Liver (tissue), 8 donors: ENCODE measurements at regions not wholly inside any gene's neighbourhood (a gene's known extent, or its start where the extent isn't known, plus 50 kb on each side); places are given as distances from the start of the nearest gene placed in this dataset.

Experiments
- DNase-seq: peaks from one replicate; pipeline ENCODE4 v3.0.0-alpha.2; 2017; ENCODE audit warnings: low spot score
- H3K27ac ChIP-seq, 2 donors: one replicate each; pipeline ENCODE4 v1.7.0; 2013; ENCODE audit warnings: inconsistent platforms in 2 of 2, low read length in 2 of 2, control low read depth in 1 of 2, low read depth in 1 of 2, mild to moderate bottlenecking in 1 of 2
- H3K27me3 ChIP-seq, 4 donors: one replicate each; pipeline versions ENCODE4 v1.6.1 to v1.7.0; 2013; ENCODE audit warnings: low read length in 3 of 4, inconsistent platforms in 1 of 4, mild to moderate bottlenecking in 1 of 4, moderate library complexity in 1 of 4; ENCODE audit not compliant: control insufficient read depth in 4 of 4, insufficient read depth in 4 of 4
- H3K36me3 ChIP-seq, 4 donors: one replicate each; pipeline versions ENCODE4 v1.6.1 to v1.7.0; 2013; ENCODE audit warnings: low read length in 3 of 4, mild to moderate bottlenecking in 3 of 4, low read depth in 1 of 4, moderate library complexity in 1 of 4; ENCODE audit not compliant: control insufficient read depth in 4 of 4, insufficient read depth in 3 of 4
- H3K4me1 ChIP-seq, 4 donors: one replicate each; pipeline versions ENCODE4 v1.6.1 to v1.7.0; 2013; ENCODE audit warnings: low read length in 3 of 4, mild to moderate bottlenecking in 3 of 4, moderate library complexity in 1 of 4; ENCODE audit not compliant: control insufficient read depth in 4 of 4, insufficient read depth in 4 of 4
- H3K4me3 ChIP-seq, 3 donors: one replicate each; pipeline versions ENCODE4 v1.6.1 to v1.7.0; 2013; ENCODE audit warnings: low read length in 3 of 3, control low read depth in 1 of 3, low read depth in 1 of 3, mild to moderate bottlenecking in 1 of 3
- H3K9ac ChIP-seq, 2 donors: one replicate each; pipeline ENCODE4 v1.7.0; 2013; ENCODE audit warnings: low read length in 2 of 2, mild to moderate bottlenecking in 2 of 2, moderate library complexity in 2 of 2, control low read depth in 1 of 2, low read depth in 1 of 2
- H3K9me3 ChIP-seq, 4 donors: one replicate each; pipeline versions ENCODE4 v1.6.1 to v1.7.0; 2013; ENCODE audit warnings: low read length in 3 of 4; ENCODE audit not compliant: control insufficient read depth in 4 of 4
- ATF3 ChIP-seq: IDR thresholded peaks from 2 replicates; pipeline ENCODE4 v1.6.1; 2016; ENCODE audit warnings: antibody characterized with exemption
- CTCF ChIP-seq: fragments of 150-350 bp; IDR thresholded peaks from 2 replicates; pipeline ENCODE4 v1.5.1; 2017; ENCODE audit warnings: improper control_type of control experiment, low read depth, low read length; ENCODE audit not compliant: missing input control
- EGR1 ChIP-seq, 2 donors: IDR thresholded peaks; 2 replicates each; pipeline ENCODE4 v1.6.1; 2016 to 2018; ENCODE audit warnings: antibody characterized with exemption in 2 of 2, low read depth in 2 of 2
- FOXA1 ChIP-seq: IDR thresholded peaks from 2 replicates; pipeline ENCODE4 v1.6.1; 2016; ENCODE audit warnings: antibody characterized with exemption
- FOXA2 ChIP-seq: IDR thresholded peaks from 2 replicates; pipeline ENCODE4 v1.6.1; 2016; ENCODE audit warnings: antibody characterized with exemption
- GABPA ChIP-seq, 2 donors: IDR thresholded peaks in 1 of 2; conservative IDR thresholded peaks in 1 of 2; 2 replicates each; pipeline ENCODE4 v1.6.1; 2016; ENCODE audit warnings: antibody characterized with exemption in 2 of 2, mild to moderate bottlenecking in 1 of 2, moderate library complexity in 1 of 2
- HNF4A ChIP-seq, 2 donors: conservative IDR thresholded peaks; 2 replicates each; pipeline ENCODE4 v1.6.1; 2016; ENCODE audit warnings: antibody characterized with exemption in 2 of 2, mild to moderate bottlenecking in 2 of 2
- HNF4G ChIP-seq: IDR thresholded peaks from 2 replicates; pipeline ENCODE4 v1.6.1; 2016; ENCODE audit warnings: antibody characterized with exemption
- JUND ChIP-seq, 2 donors: IDR thresholded peaks; 2 replicates each; pipeline ENCODE4 v1.6.1; 2016; ENCODE audit warnings: antibody characterized with exemption in 2 of 2
- MAX ChIP-seq: IDR thresholded peaks from 2 replicates; pipeline ENCODE4 v1.6.1; 2016; ENCODE audit warnings: antibody characterized with exemption
- NR2F2 ChIP-seq: IDR thresholded peaks from 2 replicates; pipeline ENCODE4 v1.6.1; 2016; ENCODE audit warnings: antibody characterized with exemption
- RAD21 ChIP-seq, 2 donors: IDR thresholded peaks; 2 replicates each; pipeline ENCODE4 v1.6.1; 2016; ENCODE audit warnings: antibody characterized with exemption in 2 of 2, mild to moderate bottlenecking in 2 of 2
- REST ChIP-seq: IDR thresholded peaks from 2 replicates; pipeline ENCODE4 v1.6.1; 2016; ENCODE audit warnings: antibody characterized with exemption, mild to moderate bottlenecking
- RXRA ChIP-seq, 2 donors: IDR thresholded peaks; 2 replicates each; pipeline ENCODE4 v1.6.1; 2017 to 2018; ENCODE audit warnings: antibody characterized with exemption in 2 of 2, mild to moderate bottlenecking in 1 of 2
- SP1 ChIP-seq: IDR thresholded peaks from 2 replicates; pipeline ENCODE4 v1.6.1; 2018; ENCODE audit warnings: antibody characterized with exemption, mild to moderate bottlenecking
- TAF1 ChIP-seq: conservative IDR thresholded peaks from 2 replicates; pipeline ENCODE4 v1.6.1; 2016; ENCODE audit warnings: antibody characterized with exemption, mild to moderate bottlenecking
- YY1 ChIP-seq: IDR thresholded peaks from 2 replicates; pipeline ENCODE4 v1.6.1; 2016; ENCODE audit warnings: antibody characterized with exemption, mild to moderate bottlenecking
- ZBTB33 ChIP-seq: IDR thresholded peaks from 2 replicates; pipeline ENCODE4 v1.6.1; 2016; ENCODE audit warnings: antibody characterized with exemption
- WGBS: extraction: QIAGEN DNeasy Blood & Tissue Kit; methylation state at CpG from one replicate; pipeline ENCODE4 v1.1.7; 2013; 5-methylcytosine and 5-hydroxymethylcytosine counted together
- donor health status: healthy.
- donor health status: healthy.
- donor health status: healthy.
- donor health status: healthy.
- donor health status: healthy.

GRCh38 chr11:104781037-104781436 lies 117.2 kb downstream of the CASP12 start:
- no peak for DNase-seq
- no peak overlapping the region for H3K4me3 ChIP-seq
- no peaks in the 10 kb centered on the region for H3K4me1 ChIP-seq
- WGBS, result 54% methylated on average over 1 of the region's 1 CpG
- H3K27me3 ChIP-seq, result no peaks in the 10 kb centered on the region
- no peak overlapping the region for H3K9ac ChIP-seq
- no peaks in the 10 kb centered on the region for H3K9me3 ChIP-seq
- H3K27ac ChIP-seq, result no peak overlapping the region
- no peaks in the 10 kb centered on the region for H3K36me3 ChIP-seq
- TF ChIP-seq ATF3 (no peak), RAD21 (IDR thresholded peaks at IDR 0.05) (no peak), FOXA2 (no peak), CTCF (no peak)

GRCh38 chr11:104776501-104777170 lies 121.6 kb downstream of the CASP12 start:
- Histone ChIP-seq H3K4me1 (no peaks in the 10 kb centered on the region), H3K27ac (no peak overlapping the region), H3K36me3 (no peaks in the 10 kb centered on the region), H3K9me3 (no peaks in the 10 kb centered on the region), H3K27me3 (no peaks in the 10 kb centered on the region), H3K4me3 (no peak overlapping the region), H3K9ac (no peak overlapping the region)
- no peak for DNase-seq
- 79% methylated on average over 3 of the region's 3 CpGs for WGBS
- no peak for TF ChIP-seq MAX
- no peak for TF ChIP-seq YY1
- TF ChIP-seq HNF4A (conservative IDR thresholded peaks at IDR 0.05), result no peak
- no peak for TF ChIP-seq FOXA1
- TF ChIP-seq HNF4G, result no peak
- no peak for TF ChIP-seq EGR1 (IDR thresholded peaks at IDR 0.05; ENCODE audit: low read depth in 2 of 2)
- TF ChIP-seq REST, result no peak
- no peak for TF ChIP-seq GABPA (IDR thresholded peaks at IDR 0.05 in 1 of 2, conservative IDR thresholded peaks at IDR 0.05 in 1 of 2)
- TF ChIP-seq TAF1, result no peak
- no peak for TF ChIP-seq CTCF
- TF ChIP-seq FOXA2, result no peak
- no peak for TF ChIP-seq SP1
- no peak for TF ChIP-seq ATF3
- TF ChIP-seq NR2F2, result no peak
- TF ChIP-seq RXRA (IDR thresholded peaks at IDR 0.05), result no peak
- TF ChIP-seq JUND (IDR thresholded peaks at IDR 0.05), result no peak
- TF ChIP-seq ZBTB33, result no peak
- no peak for TF ChIP-seq RAD21 (IDR thresholded peaks at IDR 0.05)
